ENCODE measurements at regions not wholly inside any gene's neighbourhood (a gene's known extent, or its start where the extent isn't known, plus 50 kb on each side); places are given as distances from the start of the nearest gene placed in this dataset.

DNA sequence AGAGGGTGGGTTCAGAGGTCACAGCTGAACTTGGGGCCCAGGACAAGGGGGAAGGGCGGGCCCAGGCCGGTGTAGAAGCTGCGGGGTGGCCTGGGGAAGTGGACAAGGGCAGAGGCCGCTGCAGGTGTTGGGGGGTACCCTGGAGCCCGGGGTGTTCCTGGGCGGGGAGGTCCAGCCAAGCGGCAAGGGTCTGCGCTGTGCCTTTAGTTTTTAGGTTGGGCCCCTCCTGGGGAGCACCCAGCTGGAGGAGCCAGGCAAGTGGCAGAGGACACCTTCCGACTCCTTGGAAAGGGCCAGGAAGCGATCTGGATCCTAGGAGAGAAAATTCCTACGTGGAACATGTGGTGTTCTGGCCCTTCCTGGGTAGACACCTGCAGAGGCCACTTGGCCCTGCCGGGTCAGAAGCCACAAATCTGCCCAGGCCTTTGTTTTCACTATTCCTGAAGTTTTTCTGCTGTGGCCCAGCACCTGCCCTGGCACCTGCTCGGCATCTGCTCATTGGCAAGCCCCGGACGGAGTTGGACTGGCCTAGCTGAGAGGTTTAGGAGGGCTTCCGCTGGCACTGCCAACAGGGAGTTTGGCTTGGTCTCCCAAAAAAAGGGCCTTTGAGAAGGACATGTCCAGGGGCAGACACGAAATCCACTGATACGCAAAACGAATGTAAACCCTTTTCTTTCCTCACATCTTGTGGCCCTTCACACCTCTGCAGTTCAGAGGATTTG, 61.1 kb downstream of the SMUG1 start:
- no peaks in the 10 kb centered on the region for H3K27me3 ChIP-seq (replicated peaks; ENCODE audit: control insufficient read depth, insufficient read depth, low read length)
- peak overlapping the region; percentile 95 for H3K4me3 ChIP-seq (ENCODE audit: low read length)
- no peaks in the 10 kb centered on the region for H3K9me3 ChIP-seq (ENCODE audit: control insufficient read depth, low read length)
- H3K36me3 ChIP-seq (ENCODE audit: control insufficient read depth, insufficient read depth, low read length, severe bottlenecking) = peaks cover 5% of the 10 kb centered on the region
- no peak for DNase-seq (ENCODE audit: low read depth)
- H3K9ac ChIP-seq (ENCODE audit: low read length) = peak overlapping the region; percentile 96
- H3K4me1 ChIP-seq (ENCODE audit: control insufficient read depth, insufficient read depth, low read length) = peaks cover 20% of the 10 kb centered on the region

DNA sequence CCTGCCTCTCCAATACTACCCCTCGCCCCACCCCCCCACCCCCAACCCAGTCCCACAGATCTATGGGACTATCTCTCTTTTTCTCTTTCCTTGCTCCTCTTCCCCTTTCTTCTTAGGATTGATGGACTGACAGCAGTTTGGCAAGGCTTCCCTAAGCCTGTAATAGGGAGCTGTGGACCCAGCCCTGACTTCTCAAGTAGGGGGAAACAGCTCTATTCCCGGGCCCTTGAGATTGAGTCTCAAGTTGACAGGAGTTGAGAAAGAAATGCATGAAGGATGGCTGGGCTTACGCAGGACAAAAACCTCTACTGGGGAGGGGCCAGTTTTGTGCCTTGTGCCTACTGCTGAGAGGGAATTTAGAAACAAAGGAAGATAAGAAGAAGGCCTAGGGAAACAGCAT, 60.4 kb downstream of the SMUG1 start:
- Histone ChIP-seq H3K4me3 (ENCODE audit: low read length) (no peak overlapping the region), H3K36me3 (ENCODE audit: control insufficient read depth, insufficient read depth, low read length, severe bottlenecking) (peaks cover 5% of the 10 kb centered on the region), H3K9ac (ENCODE audit: low read length) (peak overlapping the region; percentile 41), H3K27me3 (replicated peaks; ENCODE audit: control insufficient read depth, insufficient read depth, low read length) (no peaks in the 10 kb centered on the region), H3K4me1 (ENCODE audit: control insufficient read depth, insufficient read depth, low read length) (peaks cover 17% of the 10 kb centered on the region), H3K9me3 (ENCODE audit: control insufficient read depth, low read length) (no peaks in the 10 kb centered on the region)
- DNase-seq (ENCODE audit: low read depth) = no peak

DNA sequence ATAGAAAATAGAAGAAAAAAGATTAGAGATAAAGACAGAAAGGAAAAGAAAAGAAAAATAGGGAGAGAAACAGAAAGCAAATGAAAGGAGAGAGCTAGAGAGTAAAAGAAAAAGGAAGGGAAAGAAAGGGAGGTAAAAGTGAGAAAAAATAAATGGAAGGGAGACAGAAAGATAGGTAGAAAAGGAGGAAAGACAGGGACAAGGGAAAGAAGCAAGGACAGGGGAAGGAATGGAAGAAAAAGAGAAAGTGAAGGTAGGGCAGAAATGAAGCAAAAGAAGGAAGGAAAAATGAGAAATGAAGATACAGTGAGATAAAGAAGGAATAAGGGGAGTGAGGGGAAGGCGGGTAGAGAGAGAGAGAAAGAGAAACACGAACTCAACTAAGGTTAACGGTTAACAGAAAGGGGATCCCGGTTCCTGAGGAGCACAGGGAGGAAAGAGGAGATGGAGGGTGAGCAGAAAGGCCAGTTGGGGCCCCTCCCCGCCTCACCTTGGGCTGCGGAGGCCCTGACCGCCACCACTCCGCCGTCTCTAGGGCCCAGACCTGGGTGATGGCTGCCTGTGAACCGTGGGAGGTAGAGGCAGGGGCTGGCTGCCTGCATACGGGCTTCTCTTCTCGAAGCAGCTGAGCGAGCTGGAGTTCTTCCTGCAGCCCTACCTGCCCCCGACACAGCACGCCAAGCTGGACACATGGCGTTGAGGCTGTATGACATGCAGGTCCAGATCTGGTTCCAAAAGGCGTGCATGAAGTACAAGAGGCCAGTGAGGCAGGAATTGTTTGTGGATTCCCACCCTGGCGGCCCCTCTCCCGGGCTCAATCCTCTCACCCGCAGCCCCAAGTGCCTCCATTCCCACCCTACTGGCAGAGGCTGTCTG, 59.5 kb downstream of the SMUG1 start:
- Histone ChIP-seq H3K4me1 (ENCODE audit: control insufficient read depth, insufficient read depth, low read length) (peaks cover 17% of the 10 kb centered on the region), H3K9ac (ENCODE audit: low read length) (peak overlapping the region; percentile 41), H3K9me3 (ENCODE audit: control insufficient read depth, low read length) (no peaks in the 10 kb centered on the region), H3K4me3 (ENCODE audit: low read length) (no peak overlapping the region), H3K27me3 (replicated peaks; ENCODE audit: control insufficient read depth, insufficient read depth, low read length) (no peaks in the 10 kb centered on the region), H3K36me3 (ENCODE audit: control insufficient read depth, insufficient read depth, low read length, severe bottlenecking) (peaks cover 5% of the 10 kb centered on the region)
- no peak for DNase-seq (ENCODE audit: low read depth)
